Colon (tissue), 2 donors: ENCODE measurements at regions not wholly inside any gene's neighbourhood (a gene's known extent, or its start where the extent isn't known, plus 50 kb on each side); places are given as distances from the start of the nearest gene placed in this dataset.
"Not testable (repeated sequence)": the region's sequence is repeated elsewhere in the genome, so short reads cannot be mapped to it uniquely, and the experiment has no call there.

Source experiments
- FAIRE-seq: peaks from 2 replicates; lab custom pipeline; 2012; peaks lifted over from hg19 to GRCh38; lab: Jason Lieb, UNC
- donor health status: control.
- donor health status: control.

DNA sequence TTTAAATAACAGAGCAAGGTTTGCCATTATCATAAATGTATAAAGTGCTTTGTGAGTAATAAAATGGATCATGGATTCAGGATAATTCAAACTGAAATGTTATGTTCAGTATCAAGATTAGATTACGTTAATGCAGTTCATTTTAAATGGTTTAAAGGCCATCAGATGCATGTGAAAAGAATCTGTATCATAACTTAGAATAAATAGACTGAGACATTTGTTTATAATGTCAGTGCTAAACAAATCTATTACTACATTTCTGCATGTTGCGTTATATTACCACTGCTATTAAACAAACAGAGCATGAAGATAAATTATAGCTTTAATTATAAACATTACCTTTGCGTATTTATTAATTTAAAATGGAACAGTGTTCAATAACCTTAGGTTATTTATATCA is 160.2 kb downstream of the TOX3 start:
- FAIRE-seq: no peak

DNA sequence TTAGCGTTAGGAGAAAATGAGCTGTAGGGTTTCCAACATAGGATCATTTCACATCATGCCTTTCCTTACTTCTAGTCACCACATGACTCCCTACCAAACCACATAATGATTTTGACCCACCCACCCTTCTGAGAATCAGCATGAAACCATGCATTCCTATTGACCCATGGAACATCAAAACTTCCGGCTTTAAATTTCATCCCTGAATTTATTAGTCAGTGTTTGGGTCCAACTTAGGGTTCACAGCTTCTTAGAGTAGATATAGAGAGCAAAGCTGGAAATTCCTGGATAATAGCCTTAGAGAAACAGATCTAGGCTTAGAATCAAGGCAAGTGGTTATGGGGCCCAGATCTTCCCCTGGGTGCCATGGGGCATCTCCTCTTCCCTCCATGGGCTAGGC is 162.6 kb downstream of the TOX3 start:
- FAIRE-seq: no peak

DNA sequence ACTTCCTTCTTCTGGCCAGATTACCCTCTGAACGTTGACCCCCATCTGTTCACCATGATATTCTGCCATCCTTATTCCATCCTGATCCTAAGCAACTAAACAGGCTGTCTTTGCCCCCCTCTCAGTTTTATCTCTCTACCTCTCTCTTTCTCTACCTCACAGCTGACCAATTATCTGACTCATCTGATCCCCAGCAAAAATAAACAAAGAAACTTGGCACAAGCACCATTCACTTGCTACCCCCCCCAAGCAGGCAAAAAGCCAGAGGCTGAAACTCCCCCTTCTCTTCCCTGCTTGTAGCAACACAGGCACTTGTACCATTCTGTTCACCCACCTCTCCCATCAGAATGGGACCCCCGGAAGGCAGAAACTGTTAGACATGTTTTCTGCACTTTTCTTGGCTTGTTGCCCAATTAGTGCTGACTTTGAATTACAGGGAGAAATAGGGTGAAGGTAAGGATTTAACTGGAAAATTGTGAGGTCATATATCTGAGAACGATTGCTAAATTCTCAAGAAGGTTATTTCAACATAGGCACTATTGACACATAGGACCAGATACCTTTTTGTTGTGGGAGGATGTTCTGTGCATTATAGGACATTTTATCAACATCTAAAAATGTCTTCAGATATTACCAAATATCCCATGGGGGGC is 163.2 kb downstream of the TOX3 start:
- no peak for FAIRE-seq

- no peak for FAIRE-seq
Observed at GRCh38 chr16:52383119-52383518, 163.8 kb downstream of the TOX3 start.

- no peak for FAIRE-seq
Observed at GRCh38 chr16:52379551-52379950, 167.4 kb downstream of the TOX3 start.

GRCh38 chr16:52376676-52377280 is 170.2 kb downstream of the TOX3 start:
- no peak for FAIRE-seq

- FAIRE-seq: no peak
Observed at GRCh38 chr16:52372313-52372712, 174.6 kb downstream of the TOX3 start.

- no peak for FAIRE-seq
Observed at GRCh38 chr16:52368859-52369258, 178.1 kb downstream of the TOX3 start.

DNA sequence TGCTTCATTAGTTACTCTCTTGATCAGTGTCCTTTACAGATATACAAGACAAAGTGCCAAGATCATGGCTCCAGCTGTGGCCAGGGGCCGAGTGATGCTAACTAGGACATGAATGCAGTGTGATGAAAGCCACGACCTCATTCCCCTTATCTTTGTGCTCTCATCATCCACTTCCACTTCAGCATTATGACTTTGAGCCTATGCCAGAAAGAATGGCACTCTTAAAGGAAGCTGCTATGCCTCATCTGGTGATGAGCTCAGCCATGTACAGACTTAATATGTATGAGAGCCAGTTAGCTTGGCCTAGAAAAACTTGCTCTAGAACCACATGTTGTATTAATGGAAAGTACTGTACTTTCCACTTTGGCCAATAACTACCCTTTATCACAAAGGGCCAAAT is 179.1 kb downstream of the TOX3 start:
- no peak for FAIRE-seq

DNA sequence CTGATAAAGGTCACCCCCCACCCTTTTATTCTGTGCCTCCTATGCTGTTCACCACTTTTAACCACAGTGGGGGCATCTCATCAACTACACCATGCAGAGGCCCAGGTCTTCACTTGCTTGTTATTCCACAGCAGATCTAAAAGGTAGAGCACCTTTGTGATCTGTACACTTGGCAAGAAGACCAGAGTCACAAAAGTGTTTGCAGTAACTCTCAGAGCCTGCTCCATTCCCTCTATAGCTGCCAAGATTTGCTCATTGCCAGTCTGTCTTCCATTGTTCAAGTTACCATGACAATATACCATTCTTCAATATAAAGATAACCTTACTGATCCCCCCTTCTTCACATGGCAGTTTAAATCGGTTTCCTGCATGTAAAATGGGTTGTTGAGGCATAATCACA is 180.0 kb downstream of the TOX3 start:
- FAIRE-seq: no peak

- no peak for FAIRE-seq
Observed at GRCh38 chr16:52364500-52364899, 182.4 kb downstream of the TOX3 start.

GRCh38 chr16:52363082-52363481 is 183.9 kb downstream of the TOX3 start:
- FAIRE-seq: no peak

GRCh38 chr16:52357711-52358110 is 189.2 kb downstream of the TOX3 start:
- no peak for FAIRE-seq

DNA sequence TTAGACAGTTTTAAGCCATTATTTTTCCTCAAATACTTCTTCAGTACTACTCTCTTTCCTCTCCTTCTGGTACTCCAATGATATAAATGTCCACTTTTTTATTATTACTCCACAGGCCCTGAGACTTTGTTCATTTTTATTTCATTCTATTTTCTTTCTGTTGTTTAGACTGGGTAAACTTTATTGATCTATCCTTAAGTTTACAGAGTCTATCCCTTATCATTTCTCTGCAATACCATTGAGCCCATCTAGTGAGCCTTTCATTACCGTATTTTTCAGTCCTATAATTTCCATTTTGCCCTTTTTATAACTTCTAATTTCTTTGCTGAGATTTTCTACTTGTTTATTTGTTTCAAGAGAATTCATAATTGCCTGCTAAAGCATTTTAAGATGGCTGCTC is 193.7 kb downstream of the TOX3 start:
- no peak for FAIRE-seq

GRCh38 chr16:52351451-52351850 is 195.5 kb downstream of the TOX3 start:
- no peak for FAIRE-seq

DNA sequence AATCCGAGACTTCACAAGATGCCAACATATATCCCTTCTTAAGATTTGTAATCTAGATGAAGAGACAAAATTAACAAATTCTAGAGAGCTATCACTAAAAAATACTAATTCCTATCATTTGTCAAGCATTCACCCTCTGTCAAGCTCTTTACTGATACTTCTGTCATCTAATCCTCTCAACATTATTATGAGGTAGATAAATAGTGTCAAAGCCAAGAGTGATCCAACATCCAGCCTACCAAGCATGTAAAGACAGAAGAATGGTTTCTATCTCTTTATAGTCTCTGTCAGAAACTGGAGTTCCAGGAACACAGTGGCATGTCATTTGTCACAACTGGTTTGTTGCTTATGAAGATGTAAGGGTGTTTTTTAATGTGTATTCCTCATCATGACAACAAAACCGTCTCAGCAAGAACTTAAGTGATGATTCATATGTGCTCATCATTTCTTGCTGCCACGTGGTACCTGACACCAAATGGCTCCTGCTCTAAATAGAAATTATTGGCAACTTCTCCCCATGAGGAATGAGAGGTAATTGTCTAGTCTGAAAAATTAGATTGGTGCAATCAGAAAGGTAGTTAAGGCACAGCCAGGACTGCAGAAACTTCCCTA is 196.8 kb downstream of the TOX3 start:
- no peak for FAIRE-seq

DNA sequence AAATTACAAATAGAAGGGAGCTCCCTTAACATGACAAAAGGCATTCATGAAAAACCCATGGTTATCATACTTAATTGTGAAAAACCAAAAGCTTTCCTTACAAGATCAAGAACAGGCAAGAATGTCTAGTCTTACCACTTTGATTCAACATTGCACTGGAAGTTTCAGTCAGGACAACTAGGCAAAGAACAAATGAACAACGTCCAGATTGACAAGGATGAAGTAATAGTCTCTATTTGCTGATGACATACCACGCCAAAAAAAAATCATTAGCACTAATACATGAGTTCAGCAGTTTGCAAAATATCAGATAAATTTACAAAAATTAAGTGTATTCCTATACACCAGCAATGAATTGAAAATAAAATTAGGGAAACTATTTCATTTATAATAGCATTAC is 200.2 kb downstream of the TOX3 start:
- no peak for FAIRE-seq

DNA sequence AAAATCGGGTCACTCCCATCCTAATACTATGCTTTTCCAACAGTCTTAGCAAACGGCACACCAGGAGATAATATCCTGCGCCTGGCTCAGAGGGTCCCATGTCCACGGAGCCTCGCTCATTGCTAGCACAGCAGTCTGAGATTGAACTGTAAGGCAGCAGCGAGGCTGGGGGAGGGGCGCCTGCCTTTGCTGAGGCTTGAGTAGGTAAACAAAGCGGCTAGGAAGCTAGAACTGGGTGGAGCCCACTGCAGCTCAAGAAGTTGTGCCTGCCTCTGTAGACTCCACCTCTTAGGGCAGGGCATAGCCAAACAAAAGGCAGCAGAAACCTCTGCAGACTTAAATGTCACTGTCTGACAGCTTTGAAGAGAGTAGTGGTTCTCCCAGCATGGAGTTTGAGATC is 213.3 kb downstream of the TOX3 start:
- FAIRE-seq: not testable (repeated sequence)

DNA sequence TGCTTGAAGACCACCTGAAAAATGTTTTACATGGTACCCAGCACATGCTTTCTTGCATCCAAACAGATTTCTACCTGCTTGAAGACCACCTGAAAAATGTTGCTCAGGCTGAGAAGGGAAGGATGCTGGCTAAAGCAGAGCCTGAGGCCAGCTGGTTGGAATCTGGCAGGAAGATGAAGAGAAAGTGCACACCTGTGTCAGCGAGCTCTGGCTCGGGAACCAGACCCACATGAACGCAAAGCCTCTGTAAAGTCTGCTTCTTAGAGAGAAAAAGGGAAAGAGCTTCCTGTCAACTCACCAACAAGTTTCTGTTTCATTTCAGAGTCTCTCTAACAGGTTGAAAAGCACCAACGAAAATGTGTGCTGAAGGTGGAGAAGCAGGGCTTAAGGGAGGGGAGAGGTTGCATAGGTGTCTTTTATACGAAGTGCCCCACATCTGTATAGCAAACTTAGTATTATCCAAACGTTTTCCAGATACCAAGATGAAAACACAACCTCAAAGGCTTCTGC is 226.0 kb downstream of the TOX3 start:
- FAIRE-seq: no peak

GRCh38 chr16:52318302-52319009 is 228.5 kb downstream of the TOX3 start:
- FAIRE-seq: no peak

GRCh38 chr16:52316241-52316640 is 230.7 kb downstream of the TOX3 start:
- no peak for FAIRE-seq

- no peak for FAIRE-seq
Observed at GRCh38 chr16:52312716-52313115, 234.2 kb downstream of the TOX3 start.
